ENCODE measurements at regions not wholly inside any gene's neighbourhood (a gene's known extent, or its start where the extent isn't known, plus 50 kb on each side); places are given as distances from the start of the nearest gene placed in this dataset.
A peak's percentile ranks its signal among the peaks of the same experiment; 100 is the strongest.

GRCh38 chr1:229023651-229024300, 247.1 kb upstream of the RAB4A start:
- WGBS (ENCODE audit: low lambda C conversion rate, missing lambda C conversion rate): 83% methylated on average over 11 of the region's 11 CpGs
- no peak for TF ChIP-seq EZH2phosphoT487 (IDR thresholded peaks at IDR 0.05; ENCODE audit: low read depth, severe bottlenecking, unreplicated experiment)
- no peak for TF ChIP-seq EZH2 (IDR thresholded peaks at IDR 0.05; ENCODE audit: borderline replicate concordance)
- H3K9me2 ChIP-seq (replicated peaks; ENCODE audit: insufficient read depth): no peaks in the 10 kb centered on the region
- no peaks in the 10 kb centered on the region for H3K36me3 ChIP-seq (replicated peaks; ENCODE audit: insufficient read depth, low read depth)
- no peaks in the 10 kb centered on the region for H3K27me3 ChIP-seq
- H3K9me3 ChIP-seq (ENCODE audit: low read depth): no peaks in the 10 kb centered on the region
- no peak overlapping the region for H3K4me3 ChIP-seq
- H3K27ac ChIP-seq: no peak overlapping the region
- no peak for DNase-seq (ENCODE audit: low spot score)
- no peaks in the 10 kb centered on the region for H3K79me2 ChIP-seq
- H4K20me1 ChIP-seq (ENCODE audit: insufficient read depth, poor library complexity, severe bottlenecking): no peaks in the 10 kb centered on the region
- H3K4me1 ChIP-seq (ENCODE audit: insufficient read depth): peaks cover 18% of the 10 kb centered on the region
- H2AFZ ChIP-seq: no peak overlapping the region
- H3K4me2 ChIP-seq: no peak overlapping the region

- no peak for TF ChIP-seq EZH2 (IDR thresholded peaks at IDR 0.05; ENCODE audit: borderline replicate concordance)
- TF ChIP-seq CTCF (IDR thresholded peaks at IDR 0.05; ENCODE audit: poor library complexity): no peak
- no peak for TF ChIP-seq EZH2phosphoT487 (IDR thresholded peaks at IDR 0.05; ENCODE audit: low read depth, severe bottlenecking, unreplicated experiment)
- 85% methylated on average over 13 of the region's 13 CpGs for WGBS (ENCODE audit: low lambda C conversion rate, missing lambda C conversion rate)
Measured at GRCh38 chr1:229024528-229025130, 246.3 kb upstream of the RAB4A start.

GRCh38 chr1:229025576-229025975, 245.3 kb upstream of the RAB4A start:
- no peaks in the 10 kb centered on the region for H4K20me1 ChIP-seq (ENCODE audit: insufficient read depth, poor library complexity, severe bottlenecking)
- WGBS (ENCODE audit: low lambda C conversion rate, missing lambda C conversion rate): 93% methylated on average over 2 of the region's 2 CpGs
- no peak overlapping the region for H3K4me2 ChIP-seq
- TF ChIP-seq EZH2phosphoT487 (IDR thresholded peaks at IDR 0.05; ENCODE audit: low read depth, severe bottlenecking, unreplicated experiment) (no peak), EZH2 (IDR thresholded peaks at IDR 0.05; ENCODE audit: borderline replicate concordance) (no peak)
- H3K4me3 ChIP-seq: no peak overlapping the region
- no peaks in the 10 kb centered on the region for H3K27me3 ChIP-seq
- H3K4me1 ChIP-seq (ENCODE audit: insufficient read depth): peaks cover 13% of the 10 kb centered on the region
- H3K79me2 ChIP-seq: no peaks in the 10 kb centered on the region
- DNase-seq (ENCODE audit: low spot score): no peak
- no peak overlapping the region for H2AFZ ChIP-seq
- no peaks in the 10 kb centered on the region for H3K9me3 ChIP-seq (ENCODE audit: low read depth)
- H3K36me3 ChIP-seq (replicated peaks; ENCODE audit: insufficient read depth, low read depth): no peaks in the 10 kb centered on the region
- H3K27ac ChIP-seq: no peak overlapping the region
- H3K9me2 ChIP-seq (replicated peaks; ENCODE audit: insufficient read depth): no peaks in the 10 kb centered on the region

More at GRCh38 chr1:229024528-229025130, 246.3 kb upstream of the RAB4A start:
- Histone ChIP-seq H3K9me2 (replicated peaks; ENCODE audit: insufficient read depth) (no peaks in the 10 kb centered on the region), H3K36me3 (replicated peaks; ENCODE audit: insufficient read depth, low read depth) (no peaks in the 10 kb centered on the region), H3K27ac (peak overlapping the region; percentile 50), H3K9me3 (ENCODE audit: low read depth) (no peaks in the 10 kb centered on the region), H4K20me1 (ENCODE audit: insufficient read depth, poor library complexity, severe bottlenecking) (no peaks in the 10 kb centered on the region), H3K4me3 (no peak overlapping the region), H3K27me3 (no peaks in the 10 kb centered on the region), H3K4me1 (ENCODE audit: insufficient read depth) (peaks cover 17% of the 10 kb centered on the region), H3K79me2 (no peaks in the 10 kb centered on the region), H3K4me2 (no peak overlapping the region), H2AFZ (no peak overlapping the region)
- peak; percentile 85 for DNase-seq (ENCODE audit: low spot score)

GRCh38 chr1:229027158-229027557, 243.8 kb upstream of the RAB4A start:
- TF ChIP-seq CTCF (IDR thresholded peaks at IDR 0.05; ENCODE audit: poor library complexity): no peak
- no peak for TF ChIP-seq EZH2phosphoT487 (IDR thresholded peaks at IDR 0.05; ENCODE audit: low read depth, severe bottlenecking, unreplicated experiment)
- TF ChIP-seq EZH2 (IDR thresholded peaks at IDR 0.05; ENCODE audit: borderline replicate concordance): no peak
- H3K36me3 ChIP-seq (replicated peaks; ENCODE audit: insufficient read depth, low read depth): no peaks in the 10 kb centered on the region
- H3K4me3 ChIP-seq: no peak overlapping the region
- H3K79me2 ChIP-seq: no peaks in the 10 kb centered on the region
- H3K4me2 ChIP-seq: peak overlapping the region; percentile 49
- DNase-seq (ENCODE audit: low spot score): no peak
- no peaks in the 10 kb centered on the region for H3K27me3 ChIP-seq
- no peaks in the 10 kb centered on the region for H3K9me3 ChIP-seq (ENCODE audit: low read depth)
- peaks cover 18% of the 10 kb centered on the region for H3K4me1 ChIP-seq (ENCODE audit: insufficient read depth)
- H3K27ac ChIP-seq: peak overlapping the region; percentile 59
- no peak overlapping the region for H2AFZ ChIP-seq
- no peaks in the 10 kb centered on the region for H3K9me2 ChIP-seq (replicated peaks; ENCODE audit: insufficient read depth)
- WGBS (ENCODE audit: low lambda C conversion rate, missing lambda C conversion rate): 65% methylated on average over 5 of the region's 5 CpGs
- H4K20me1 ChIP-seq (ENCODE audit: insufficient read depth, poor library complexity, severe bottlenecking): no peaks in the 10 kb centered on the region

Data from hepatocyte (in vitro differentiated cells).